GM18867 (cell line): ENCODE measurements at regions not wholly inside any gene's neighbourhood (a gene's known extent, or its start where the extent isn't known, plus 50 kb on each side); places are given as distances from the start of the nearest gene placed in this dataset.
A peak's percentile ranks its signal among the peaks of the same experiment; 100 is the strongest.

Source experiments
- ATAC-seq: cut with Tn5 transposase; IDR thresholded peaks from one replicate; pipeline ENCODE4 v1.9.1; 2021; ENCODE audit warnings: mild to moderate bottlenecking, moderate library complexity; ENCODE audit not compliant: unreplicated experiment

GRCh38 chr2:226142463-226142862 lies 657.2 kb downstream of the IRS1 start:
- no peak for ATAC-seq

GRCh38 chr2:226140594-226140993 lies 659.0 kb downstream of the IRS1 start:
- no peak for ATAC-seq

- ATAC-seq = no peak
Measured at GRCh38 chr2:226139759-226140158, 659.9 kb downstream of the IRS1 start.

- peak; percentile 21 for ATAC-seq
Measured at GRCh38 chr2:226137201-226137811, 662.3 kb downstream of the IRS1 start.

GRCh38 chr2:226136739-226137138 lies 662.9 kb downstream of the IRS1 start:
- ATAC-seq = peak; percentile 42

- no peak for ATAC-seq
Measured at GRCh38 chr2:226135861-226136548, 663.6 kb downstream of the IRS1 start.

- ATAC-seq = no peak
Measured at GRCh38 chr2:226132323-226133215, 667.1 kb downstream of the IRS1 start.

- ATAC-seq = no peak
Measured at GRCh38 chr2:226131299-226131784, 668.3 kb downstream of the IRS1 start.

GRCh38 chr2:226130192-226130591 lies 669.4 kb downstream of the IRS1 start:
- ATAC-seq = no peak

GRCh38 chr2:226127682-226128081 lies 671.9 kb downstream of the IRS1 start:
- ATAC-seq = no peak

- no peak for ATAC-seq
Measured at GRCh38 chr2:226126104-226126503, 673.5 kb downstream of the IRS1 start.

- no peak for ATAC-seq
Measured at GRCh38 chr2:226125176-226125883, 674.3 kb downstream of the IRS1 start.

GRCh38 chr2:226124548-226125011 lies 675.0 kb downstream of the IRS1 start:
- ATAC-seq = no peak

- ATAC-seq = no peak
Measured at GRCh38 chr2:226123300-226123699, 676.3 kb downstream of the IRS1 start.

GRCh38 chr2:226122041-226122440 lies 677.6 kb downstream of the IRS1 start:
- no peak for ATAC-seq

GRCh38 chr2:226121046-226121738 lies 678.4 kb downstream of the IRS1 start:
- no peak for ATAC-seq

- no peak for ATAC-seq
Measured at GRCh38 chr2:226118471-226119429, 680.9 kb downstream of the IRS1 start.

GRCh38 chr2:226117510-226118065 lies 682.0 kb downstream of the IRS1 start:
- no peak for ATAC-seq

- ATAC-seq = no peak
Measured at GRCh38 chr2:226116346-226116745, 683.3 kb downstream of the IRS1 start.
